ENCODE measurements at regions not wholly inside any gene's neighbourhood (a gene's known extent, or its start where the extent isn't known, plus 50 kb on each side); places are given as distances from the start of the nearest gene placed in this dataset.
A peak's percentile ranks its signal among the peaks of the same experiment; 100 is the strongest.
"Not testable (repeated sequence)": the region's sequence is repeated elsewhere in the genome, so short reads cannot be mapped to it uniquely, and the experiment has no call there.

DNA sequence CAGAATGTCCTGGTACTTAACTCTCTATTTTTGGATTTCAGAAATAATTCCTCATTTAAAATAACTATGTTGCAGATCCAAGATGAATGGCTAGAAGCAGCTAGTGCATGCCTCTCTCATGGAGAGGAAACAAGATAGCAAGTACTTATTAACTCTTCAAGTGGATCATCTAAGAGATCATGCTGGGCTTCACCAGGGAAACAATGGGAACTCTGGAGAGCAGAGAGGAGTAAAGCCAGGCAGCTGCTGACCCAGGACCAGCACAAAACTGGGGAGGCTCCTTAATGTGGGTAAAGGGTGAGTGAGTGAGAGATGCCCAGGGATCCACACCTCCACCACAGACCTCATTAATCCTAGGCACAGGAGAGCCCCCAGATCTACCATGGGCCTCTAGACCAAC, 897.8 kb upstream of the ACO1 start:
- no peak for DNase-seq

DNA sequence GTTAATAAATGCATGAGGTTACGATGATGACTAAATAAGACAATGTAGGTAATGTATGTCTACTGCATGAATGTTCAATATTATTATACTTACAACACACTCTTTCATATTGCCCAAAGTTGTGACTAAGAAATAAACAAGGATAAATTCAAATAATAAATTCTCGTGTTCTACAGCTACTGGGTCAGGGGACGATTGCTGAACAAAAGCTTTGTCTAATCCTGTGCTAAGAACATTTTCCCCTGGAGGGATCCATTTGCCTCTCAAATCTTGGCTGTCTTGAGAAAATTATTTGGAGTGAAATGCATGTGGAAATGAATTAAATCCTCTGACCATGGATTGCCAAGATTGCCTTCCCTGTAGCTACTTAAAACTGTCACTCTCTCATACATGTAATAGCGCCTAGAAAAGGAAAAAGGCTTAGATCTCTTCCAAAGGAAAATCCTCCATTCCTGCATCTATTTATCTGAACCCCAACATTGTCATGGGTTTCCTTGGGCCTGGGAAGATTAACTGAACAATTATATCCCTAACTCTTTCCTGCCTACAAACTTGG, 893.8 kb upstream of the ACO1 start:
- DNase-seq: no peak

DNA sequence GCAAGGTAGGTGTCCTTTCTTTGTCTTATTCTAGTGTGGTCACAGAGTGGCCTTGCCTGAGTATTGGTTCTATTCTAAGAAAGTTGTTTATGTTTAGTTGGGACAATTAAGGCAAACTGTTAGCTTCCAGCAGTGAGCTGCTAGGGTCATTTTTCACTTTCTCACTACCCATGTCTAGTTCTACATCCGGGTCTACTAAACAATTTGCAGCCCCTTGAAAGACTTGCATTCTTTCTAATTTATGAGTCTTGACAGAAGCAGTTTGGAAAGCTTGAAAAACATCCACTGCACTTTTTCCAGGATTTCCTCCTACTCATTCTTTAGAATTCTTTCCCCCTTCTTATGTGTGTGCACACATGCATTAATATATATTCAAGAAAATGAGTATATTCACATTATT, 892.2 kb upstream of the ACO1 start:
- no peak for DNase-seq

DNA sequence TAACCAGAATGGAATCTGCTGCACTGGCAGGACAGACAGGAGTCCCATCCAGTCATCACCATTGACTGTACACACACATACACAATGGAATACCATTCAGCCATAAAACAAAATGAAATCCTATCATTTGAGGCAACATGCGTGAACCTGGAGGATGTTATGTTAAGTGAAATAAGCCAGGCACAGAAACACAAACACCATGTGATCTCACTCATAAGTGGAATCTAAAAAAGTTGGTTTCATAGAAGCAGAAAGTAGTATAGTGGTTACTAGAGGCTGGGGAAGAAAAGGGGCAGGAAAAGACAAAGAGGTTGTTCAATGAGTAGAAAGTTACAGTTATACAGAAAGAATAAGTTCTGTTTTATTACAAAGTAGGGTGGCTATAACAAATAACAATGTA, 884.0 kb upstream of the ACO1 start:
- DNase-seq: no peak

DNA sequence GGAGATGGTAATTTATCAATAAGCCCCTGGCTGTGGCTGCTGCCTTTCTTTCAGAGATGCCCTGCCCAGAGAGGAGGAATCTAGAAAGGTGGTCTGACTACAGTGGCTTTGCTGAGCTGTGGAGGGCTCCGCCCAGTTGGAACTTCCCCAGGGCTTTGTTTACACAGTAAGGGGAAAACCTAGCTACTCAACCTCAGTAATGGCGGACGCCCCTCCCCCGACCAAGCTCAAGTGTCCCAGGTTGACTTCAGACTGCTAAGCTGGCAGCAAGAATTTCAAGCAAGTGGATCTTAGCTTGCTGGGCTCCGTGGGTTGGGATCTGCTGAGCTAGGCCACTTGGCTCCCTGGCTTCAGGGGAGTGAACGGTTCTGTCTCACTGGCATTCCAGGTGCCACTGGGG, 865.4 kb upstream of the ACO1 start:
- DNase-seq: no peak

DNA sequence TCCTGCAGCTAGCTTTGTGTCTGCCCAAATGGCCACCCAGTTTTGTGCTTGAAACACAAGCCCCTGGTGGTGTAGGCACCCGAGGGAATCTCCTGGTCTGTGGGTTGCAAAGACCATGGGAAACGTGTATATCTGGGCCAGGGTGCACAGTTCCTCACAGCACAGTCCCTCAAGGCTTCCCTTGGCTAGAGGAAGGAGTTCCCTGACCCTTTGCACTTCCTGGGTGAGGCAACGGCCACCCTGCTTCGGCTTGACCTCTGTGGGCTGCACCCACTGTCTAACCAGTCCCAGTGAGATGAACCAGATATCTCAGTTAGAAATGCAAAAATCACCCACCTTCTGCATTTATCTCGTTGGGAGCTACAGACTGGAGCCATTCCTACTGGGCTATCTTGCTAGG, 865.0 kb upstream of the ACO1 start:
- DNase-seq: no peak

DNA sequence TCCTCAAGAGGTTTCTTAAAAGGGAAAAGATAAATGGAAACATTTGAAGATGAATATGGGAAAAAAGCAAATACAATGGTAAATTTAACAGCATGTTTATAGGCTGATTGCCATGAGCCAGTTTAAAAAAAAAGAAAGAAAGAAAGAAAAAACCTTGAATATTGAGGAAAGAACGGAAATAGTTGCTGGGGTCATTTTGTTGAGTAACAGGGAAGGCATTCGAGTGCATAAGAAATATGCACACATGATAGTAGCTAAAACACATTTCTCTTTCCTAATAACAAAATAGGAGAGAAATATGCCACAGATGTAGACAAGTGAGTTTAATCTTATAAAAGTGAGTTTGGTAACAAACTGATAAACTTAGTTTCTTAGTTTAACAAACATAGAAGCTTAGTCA, 864.6 kb upstream of the ACO1 start:
- no peak for DNase-seq

DNA sequence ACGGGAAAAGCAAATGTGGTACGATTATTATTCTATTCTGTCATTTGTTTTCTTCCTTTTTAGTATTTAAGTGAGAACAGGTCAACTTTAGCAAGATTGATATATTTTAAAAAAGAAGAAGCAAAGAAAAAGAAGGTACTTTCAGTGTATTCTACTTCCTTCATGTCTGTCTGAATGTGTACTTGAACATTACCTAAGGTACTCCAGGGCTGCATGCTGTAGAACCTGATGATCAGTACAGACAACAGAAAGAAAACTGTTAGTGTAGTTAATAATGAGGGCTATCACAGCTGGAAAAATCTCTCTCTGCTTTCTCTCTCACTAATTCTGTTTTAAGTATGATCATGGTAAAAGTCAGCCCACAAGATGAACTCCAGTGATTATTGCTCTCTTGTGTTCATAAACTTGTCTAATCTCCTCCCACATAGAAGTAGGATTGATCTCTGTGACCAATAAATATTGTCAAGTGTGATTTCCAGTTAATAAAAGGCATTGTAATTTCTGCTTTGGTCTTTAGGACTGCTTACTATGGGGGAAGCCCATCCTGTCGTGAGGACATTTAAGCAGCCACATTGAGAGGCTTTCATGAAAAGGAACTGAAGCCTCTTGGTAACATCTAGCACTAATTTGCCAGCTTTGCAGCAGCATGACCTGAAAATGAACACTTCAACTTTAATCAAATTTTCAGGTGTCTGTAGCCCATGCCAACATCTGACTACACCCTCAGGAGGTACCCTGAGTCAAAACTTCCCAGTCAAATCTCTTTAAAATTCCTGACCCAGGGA, 864.0 kb upstream of the ACO1 start:
- no peak for DNase-seq

DNA sequence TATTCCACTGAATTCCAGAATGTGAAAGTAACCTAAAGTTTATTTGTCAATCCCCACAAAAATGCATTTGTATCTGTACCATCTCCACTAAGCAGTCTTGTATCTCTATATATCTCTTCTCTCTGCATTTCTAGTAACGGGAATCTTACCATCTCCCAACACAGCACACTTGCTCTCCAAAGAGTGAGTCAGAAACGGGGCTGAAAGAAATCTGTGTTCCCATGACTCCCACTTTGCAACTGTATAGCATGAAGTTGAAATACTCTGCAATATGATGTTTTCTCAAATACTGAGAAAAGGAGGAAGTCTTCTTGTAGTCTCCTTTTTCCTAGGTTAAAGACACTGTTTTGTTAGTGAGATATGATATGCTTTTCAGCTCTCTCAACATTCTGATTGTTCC, 848.8 kb upstream of the ACO1 start:
- DNase-seq: no peak

DNA sequence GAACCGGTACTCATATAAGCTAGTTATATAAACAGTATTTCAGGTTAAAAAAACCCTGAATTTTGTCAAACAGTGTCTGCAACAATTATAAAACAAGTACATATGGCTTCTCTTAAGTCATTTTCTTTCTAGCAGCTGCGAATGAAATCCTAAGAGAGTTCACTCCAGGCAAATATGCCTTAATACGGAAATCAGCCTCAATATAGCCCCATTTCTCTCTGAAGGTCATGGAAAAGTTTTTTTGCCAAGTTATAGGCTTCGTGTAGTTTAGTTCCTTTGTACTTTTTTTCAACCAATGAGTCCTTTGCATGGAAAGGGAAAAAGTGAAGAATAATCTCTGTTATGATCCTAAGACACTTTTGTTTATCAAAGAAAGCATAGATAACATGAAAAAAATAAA, 848.0 kb upstream of the ACO1 start:
- DNase-seq: no peak

DNA sequence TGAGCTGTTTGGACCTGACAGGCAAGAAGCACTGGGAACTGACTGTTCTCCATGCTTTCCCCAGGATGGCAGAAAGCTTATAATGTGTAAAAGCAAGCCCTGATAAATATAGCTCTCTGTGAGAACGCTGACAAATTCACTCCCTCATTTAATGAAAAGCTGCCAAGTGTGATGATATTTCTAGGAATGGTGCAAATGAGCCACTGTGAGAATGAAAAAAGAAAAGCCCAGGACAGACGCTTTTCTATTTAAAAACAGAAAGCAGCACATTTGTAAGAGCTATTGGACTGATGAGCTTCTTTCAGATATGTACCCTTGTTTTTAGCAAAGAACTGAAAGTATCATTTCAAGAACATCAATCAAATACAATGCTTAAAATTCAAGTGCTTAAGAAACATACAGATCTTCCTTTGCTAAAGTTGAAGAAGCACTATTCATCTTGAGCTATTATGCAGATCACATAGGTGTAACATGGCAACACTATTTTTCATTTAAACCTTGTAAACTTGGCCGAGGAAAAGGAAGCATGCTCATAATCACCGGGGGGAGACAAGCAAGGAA, 842.6 kb upstream of the ACO1 start:
- no peak for DNase-seq

DNA sequence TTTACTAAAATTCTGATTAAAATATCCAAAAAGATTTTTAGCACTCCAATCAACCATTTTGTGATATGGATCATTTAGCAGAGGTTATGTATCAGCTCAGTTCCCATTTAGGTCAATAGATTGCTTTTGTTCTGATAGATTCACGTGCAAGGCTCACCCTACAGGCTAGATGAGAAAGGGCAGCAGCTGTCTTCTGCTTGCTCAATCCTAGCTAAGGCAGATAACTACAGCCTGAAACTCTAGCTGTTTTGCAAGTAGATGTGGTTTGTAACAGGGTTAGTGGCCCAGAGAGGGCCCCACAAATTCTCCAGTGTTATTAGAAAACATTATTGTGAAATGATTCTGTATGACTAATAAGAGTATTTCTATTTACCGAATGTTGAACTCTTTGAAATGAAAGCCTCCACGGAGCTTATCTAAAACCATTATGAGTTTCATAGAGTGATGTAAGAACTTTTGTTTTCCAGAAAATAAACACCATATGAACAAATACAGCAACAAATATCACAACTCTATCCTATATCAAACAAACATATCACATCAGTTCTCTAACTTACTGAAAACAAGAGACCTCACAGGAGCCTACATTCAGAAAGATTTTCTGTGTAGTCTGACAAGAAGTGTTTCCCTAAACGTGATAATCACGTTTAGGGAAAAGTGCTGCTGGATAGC, 841.9 kb upstream of the ACO1 start:
- DNase-seq: peak; percentile 26

DNA sequence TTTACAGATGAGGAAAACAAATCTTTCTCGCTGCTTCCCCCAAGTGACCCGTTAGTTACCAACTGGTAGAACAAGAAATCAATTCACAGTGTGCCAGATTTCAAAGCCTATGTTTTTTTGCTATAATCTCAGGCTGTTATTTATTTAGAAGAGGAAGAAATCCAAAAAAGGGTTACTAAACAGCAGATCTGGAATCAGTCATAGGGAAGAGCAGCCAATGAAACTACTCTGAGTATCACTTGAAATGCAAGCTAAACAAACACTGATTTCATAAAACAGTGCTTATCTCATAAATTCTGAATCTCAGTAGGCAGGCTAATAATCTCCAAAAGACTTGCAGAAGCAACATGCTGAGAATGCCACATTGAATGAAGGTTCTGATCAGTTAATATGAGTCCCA, 829.5 kb upstream of the ACO1 start:
- DNase-seq: no peak

DNA sequence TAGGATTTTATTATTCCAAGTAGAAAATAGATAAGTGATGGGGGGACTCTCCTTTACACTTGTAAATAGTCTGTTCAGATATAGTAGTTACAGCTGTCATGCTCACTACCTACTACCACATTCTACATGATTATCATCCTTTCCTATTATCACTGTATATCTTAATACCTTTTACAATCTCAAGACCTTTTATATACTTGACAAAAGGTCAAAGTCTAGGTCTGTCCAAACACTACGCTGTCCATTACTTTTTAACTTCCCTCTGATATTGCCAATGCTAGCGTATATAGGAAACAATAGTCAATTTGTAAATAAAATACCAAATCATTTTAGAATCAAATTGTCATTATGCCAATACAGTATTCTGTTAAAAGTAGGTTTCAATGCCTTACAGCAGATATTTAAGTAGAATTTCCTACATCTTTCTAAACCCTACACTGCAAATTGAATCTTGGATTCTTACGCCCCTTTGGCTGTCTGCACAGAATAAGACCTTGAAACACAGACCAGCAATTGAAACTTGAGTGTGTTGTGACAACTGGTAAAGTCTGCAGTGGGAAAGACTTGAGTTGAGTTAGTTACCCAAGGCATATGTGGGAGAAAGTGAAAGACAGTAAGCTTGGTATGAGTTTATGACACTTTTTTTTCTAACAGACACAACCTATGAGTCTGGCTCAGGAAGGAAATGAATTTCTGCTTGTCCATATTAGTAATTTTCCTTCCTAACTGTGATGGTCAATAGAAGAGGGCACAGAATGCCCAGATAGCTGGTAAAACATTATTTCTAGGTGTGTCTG, 827.6 kb upstream of the ACO1 start:
- no peak for DNase-seq

DNA sequence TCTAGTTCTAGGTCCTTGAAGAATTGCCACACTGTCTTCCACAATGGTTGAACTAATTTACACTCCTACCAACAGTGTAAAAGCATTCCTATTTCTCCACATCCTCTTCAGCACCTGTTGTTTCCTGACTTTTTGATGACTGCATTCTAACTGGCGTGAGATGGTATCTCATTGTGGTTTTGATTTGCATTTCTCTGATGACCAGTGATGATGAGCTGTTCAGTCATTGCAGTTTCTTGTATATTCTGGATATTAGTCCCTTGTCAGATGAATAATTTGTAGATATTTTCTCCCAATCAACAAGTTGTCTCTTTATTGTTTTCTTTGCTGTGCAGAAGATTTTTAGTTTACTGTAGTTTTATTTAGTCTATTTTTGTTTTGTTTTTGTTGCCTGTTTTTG, 812.3 kb upstream of the ACO1 start:
- DNase-seq: not testable (repeated sequence)

DNA sequence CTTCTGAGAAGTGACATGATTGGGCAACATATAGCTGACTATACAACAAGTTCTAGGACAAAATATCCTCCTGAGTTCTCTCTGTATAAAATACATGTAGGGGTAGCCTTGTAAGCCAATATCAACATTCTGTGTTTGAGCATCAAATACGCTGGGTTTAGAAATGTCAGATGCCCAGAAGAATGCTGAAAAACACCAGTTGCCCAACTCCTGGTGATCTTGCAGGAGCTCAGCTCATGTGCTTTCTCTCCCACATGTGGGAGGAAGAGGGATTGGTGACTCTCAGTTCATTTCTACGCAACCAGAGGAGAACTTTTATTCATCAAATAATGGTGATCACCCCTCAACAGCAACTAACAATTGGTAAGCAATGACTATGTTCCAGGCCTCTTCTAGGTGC, 810.9 kb upstream of the ACO1 start:
- no peak for DNase-seq

DNA sequence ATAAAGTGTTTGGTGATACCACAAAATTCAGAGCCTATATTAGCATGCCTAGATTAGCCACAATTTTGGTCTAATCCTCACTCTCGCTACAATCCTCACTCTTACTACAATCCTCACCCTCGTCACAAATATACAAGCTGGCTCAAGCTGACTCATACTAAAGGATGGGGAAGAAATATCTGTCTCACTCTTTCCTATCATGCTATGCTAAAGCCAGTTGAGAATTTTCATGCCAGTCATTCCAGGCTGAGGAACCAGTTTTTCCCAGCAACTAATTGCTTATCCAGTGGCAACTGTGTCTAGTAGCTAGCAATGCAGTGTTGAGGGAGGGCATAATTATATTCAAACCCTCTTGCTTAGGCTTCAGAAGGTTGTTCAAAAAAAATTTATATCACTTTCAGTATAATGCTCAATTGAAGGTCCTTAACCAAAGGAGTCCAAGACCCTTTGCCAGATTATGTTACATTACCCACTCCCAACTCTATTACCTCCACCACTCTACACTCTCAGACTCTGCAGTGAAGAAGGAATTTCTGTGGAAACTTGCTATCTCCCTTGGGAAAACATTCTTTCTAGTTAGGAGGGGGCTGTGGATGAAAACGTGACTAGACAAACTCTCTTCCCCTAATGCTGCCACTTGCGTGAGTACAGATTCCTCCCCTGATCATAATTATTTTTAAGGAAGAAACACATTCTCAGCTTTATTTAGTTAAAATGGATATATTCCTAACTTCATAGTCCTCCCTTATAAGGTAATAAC, 810.3 kb upstream of the ACO1 start:
- DNase-seq: no peak

DNA sequence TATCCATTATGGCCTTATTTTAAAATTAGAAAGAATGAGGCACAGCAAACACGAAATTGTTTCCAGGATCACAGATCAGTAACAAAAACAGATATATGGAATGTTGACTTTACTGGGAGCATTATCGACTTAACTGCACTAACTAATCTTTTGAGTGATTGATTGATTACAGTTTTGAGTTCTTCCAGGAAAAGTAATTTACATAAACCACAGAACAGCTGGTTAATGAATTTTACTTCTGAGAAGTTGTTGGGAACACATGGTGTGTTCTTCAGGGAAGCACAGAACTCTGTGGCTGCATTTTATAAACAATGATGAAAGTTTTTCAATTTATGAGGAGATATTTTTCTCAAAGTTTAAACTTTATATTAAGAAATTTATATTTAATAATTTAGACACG, 802.4 kb upstream of the ACO1 start:
- no peak for DNase-seq

DNA sequence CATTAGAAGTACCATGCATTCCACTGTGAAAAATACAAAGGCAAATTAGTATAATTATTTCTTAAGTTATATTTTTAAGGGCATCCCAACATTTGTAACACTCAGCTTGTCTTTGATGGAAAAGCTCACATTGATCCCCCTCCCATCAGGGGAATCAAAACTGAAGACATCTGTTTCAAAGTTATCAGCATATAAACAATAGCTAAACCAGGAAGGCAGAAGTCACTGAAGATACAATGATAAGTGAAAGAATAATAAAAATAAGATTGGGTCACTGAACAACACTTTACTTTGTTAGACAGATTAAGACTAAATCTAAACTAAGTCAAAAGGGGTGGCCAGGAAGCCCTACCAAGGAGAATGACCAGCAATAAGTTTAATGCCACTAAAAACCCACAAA, 801.9 kb upstream of the ACO1 start:
- DNase-seq: no peak

DNA sequence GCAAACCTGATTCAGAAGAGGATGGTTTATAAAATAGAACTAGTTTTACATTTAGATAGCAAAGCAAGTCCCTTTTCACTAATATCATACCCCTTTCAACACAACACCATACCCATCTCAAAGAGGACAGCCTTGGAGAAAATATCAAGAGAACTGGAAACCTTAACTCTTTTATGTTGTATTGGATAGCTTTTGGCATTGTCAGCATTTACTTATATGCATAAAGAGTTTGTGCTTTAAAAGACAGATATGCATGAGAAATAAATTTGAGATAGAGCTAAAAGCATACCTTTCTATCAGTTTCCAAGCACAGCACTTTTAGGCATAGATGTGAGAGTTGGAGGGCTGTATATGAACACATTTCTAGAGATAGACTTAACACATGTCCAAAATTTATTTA, 799.3 kb upstream of the ACO1 start:
- no peak for DNase-seq

DNA sequence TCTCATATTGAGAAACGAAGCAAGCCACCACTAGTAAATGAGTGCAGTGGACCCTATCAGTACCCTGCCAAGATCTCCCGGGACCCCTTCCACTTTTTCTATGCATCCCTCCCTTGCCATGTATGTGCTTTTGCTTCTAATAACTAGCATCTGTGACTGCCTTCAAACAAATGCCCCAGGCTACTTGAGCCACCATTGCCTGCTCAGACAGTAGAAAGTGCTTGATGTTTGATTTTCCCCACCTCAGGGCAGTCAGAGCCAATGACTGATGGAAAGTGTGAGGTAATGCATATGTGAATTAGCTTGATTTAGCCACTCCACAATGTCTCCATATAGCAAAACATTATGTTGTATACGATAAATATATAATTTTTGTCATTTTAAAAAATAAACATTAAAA, 797.3 kb upstream of the ACO1 start:
- no peak for DNase-seq

DNA sequence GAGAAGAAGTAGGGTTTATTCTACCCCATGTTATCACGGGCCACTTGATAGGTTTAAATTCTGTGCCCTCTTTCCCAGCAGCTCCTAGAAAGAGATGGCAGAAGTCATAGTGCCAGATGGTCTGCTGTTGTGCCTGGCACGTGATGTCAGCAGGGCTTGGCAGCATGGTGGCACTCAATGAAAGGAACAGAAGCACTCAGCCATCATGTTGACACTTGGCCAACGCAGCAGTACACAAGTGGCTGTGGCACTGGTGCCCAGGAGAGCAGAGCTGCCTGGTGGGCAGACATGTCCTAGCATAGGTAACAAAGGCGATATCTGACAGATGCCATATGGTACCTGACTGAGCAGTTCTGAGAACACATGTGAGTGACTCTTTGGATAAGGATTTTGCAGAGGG, 796.4 kb upstream of the ACO1 start:
- no peak for DNase-seq

DNA sequence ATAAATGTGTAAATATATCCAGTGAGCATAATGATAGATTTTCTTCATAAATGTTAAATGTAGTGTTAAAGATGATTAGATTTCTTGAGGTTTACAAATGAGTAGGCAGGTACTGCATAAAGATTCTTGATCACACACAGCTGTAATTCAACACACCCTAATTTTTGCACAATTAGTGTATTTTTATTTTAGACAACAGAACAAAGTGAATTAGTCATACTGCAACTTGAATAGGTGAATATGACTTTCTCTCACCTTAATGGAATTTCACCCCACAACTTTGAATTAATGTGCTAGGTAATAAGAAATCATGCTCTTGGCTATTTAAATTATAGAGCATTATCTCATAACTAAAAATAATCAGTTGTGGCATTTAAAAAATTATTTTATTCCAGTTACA, 795.7 kb upstream of the ACO1 start:
- no peak for DNase-seq
